GM12878 (cell line): ENCODE measurements at regions not wholly inside any gene's neighbourhood (a gene's known extent, or its start where the extent isn't known, plus 50 kb on each side); places are given as distances from the start of the nearest gene placed in this dataset.
A peak's percentile ranks its signal among the peaks of the same experiment; 100 is the strongest.

Experiments
- ATAC-seq: fragments of 200-7000 bp; cut with Tn5 transposase; 3 replicates; pipeline ENCODE4 v1.9.1; 2020; ENCODE audit warnings: mild to moderate bottlenecking, moderate library complexity
- BruUV-seq: library from RNA; stranded (reverse); fragments of 400-500 nt; replicated peaks from 2 replicates; lab custom pipeline; 2021; lab: Mats Ljungman, UMichigan
- CTCF ChIA-PET: fragments of 300-600 bp; sonication (Branson Sonifier 250); formaldehyde crosslinking; extraction: SDS; loops from one replicate; lab custom pipeline; 2021; ENCODE audit warnings: inconsistent platforms; lab: Yijun Ruan, JAX
- POLR2A ChIA-PET: fragments of 350-600 bp; formaldehyde crosslinking; extraction: SDS; loops from one replicate; lab custom pipeline; 2021; ENCODE audit warnings: inconsistent platforms; lab: Charles Lee
- RAD21 ChIA-PET: fragments of 300-600 bp; sonication (Branson Sonifier 250); formaldehyde crosslinking; loops from one replicate; lab custom pipeline; 2023; ENCODE audit warnings: antibody characterized with exemption; ENCODE audit not compliant: unreplicated experiment; lab: Charles Lee
- SMC1A ChIA-PET: fragments of 300-600 bp; sonication (Branson Sonifier 250); formaldehyde crosslinking; loops from one replicate; lab custom pipeline; 2023; ENCODE audit not compliant: unreplicated experiment, uncharacterized antibody; lab: Charles Lee
- DNase-seq: peaks from one replicate; pipeline ENCODE4 v3.0.0-alpha.2; 2011; ENCODE audit warnings: low read depth, low spot score
- FAIRE-seq: peaks from 3 replicates; lab custom pipeline; 2011; peaks lifted over from hg19 to GRCh38; lab: Jason Lieb, UNC
- H2AFZ ChIP-seq: 2 replicates; pipeline ENCODE4 v1.6.0; 2011; ENCODE audit warnings: low read depth, low read length, control low read depth; ENCODE audit not compliant: control insufficient read depth
- H3K27ac ChIP-seq: 2 replicates; pipeline ENCODE4 v1.5.1; 2011; ENCODE audit warnings: control low read depth; ENCODE audit not compliant: control insufficient read depth, insufficient read depth
- H3K27me3 ChIP-seq, 2 experiments: replicated peaks in 1 of 2; 2 replicates each; pipeline versions ENCODE4 v1.6.0 to v1.6.1; 2011; ENCODE audit warnings: low read length in 1 of 2; ENCODE audit not compliant: control insufficient read depth in 2 of 2, insufficient read depth in 2 of 2
- H3K36me3 ChIP-seq, 2 experiments: 2 replicates each; pipeline ENCODE4 v1.5.1; 2011; ENCODE audit warnings: low read length in 1 of 2; ENCODE audit not compliant: control insufficient read depth in 2 of 2, insufficient read depth in 2 of 2
- H3K4me1 ChIP-seq: 2 replicates; pipeline ENCODE4 v1.6.1; 2011; ENCODE audit warnings: mild to moderate bottlenecking, low read length, moderate library complexity, mixed read lengths; ENCODE audit not compliant: control insufficient read depth, insufficient read depth
- H3K4me2 ChIP-seq: 2 replicates; pipeline ENCODE4 v1.6.0; 2011; ENCODE audit warnings: control low read depth; ENCODE audit not compliant: control insufficient read depth, insufficient read depth
- H3K4me3 ChIP-seq: fragments of 200-600 bp; sonication (generic); 2 replicates; pipeline ENCODE4 v1.5.1; 2016
- H3K79me2 ChIP-seq: 2 replicates; pipeline ENCODE4 v1.6.0; 2011; ENCODE audit warnings: low read length; ENCODE audit not compliant: control insufficient read depth, insufficient read depth
- H3K9ac ChIP-seq: 2 replicates; pipeline ENCODE4 v1.8.0; 2011; ENCODE audit warnings: low read length, control low read depth, mixed read lengths; ENCODE audit not compliant: control insufficient read depth, insufficient read depth
- H3K9me3 ChIP-seq: replicated peaks from 3 replicates; pipeline ENCODE4 v1.5.1; 2011; ENCODE audit warnings: mild to moderate bottlenecking, low read length; ENCODE audit not compliant: control insufficient read depth, insufficient read depth
- H4K20me1 ChIP-seq: 2 replicates; pipeline ENCODE4 v1.6.0; 2011; ENCODE audit not compliant: control insufficient read depth, insufficient read depth
- BACH1 ChIP-seq: fragments of 450-650 bp; IDR thresholded peaks from 2 replicates; pipeline ENCODE4 v1.6.1; 2017; ENCODE audit warnings: mild to moderate bottlenecking, borderline replicate concordance
- BCL11A ChIP-seq: IDR thresholded peaks from 2 replicates; pipeline ENCODE4 v1.6.1; 2011; ENCODE audit warnings: low read depth, low read length
- CBFB ChIP-seq: IDR thresholded peaks from 2 replicates; pipeline ENCODE4 v1.6.1; 2016; ENCODE audit warnings: antibody characterized with exemption, low read depth
- DPF2 ChIP-seq: fragments of 450-650 bp; IDR thresholded peaks from 2 replicates; pipeline ENCODE4 v1.6.1; 2017; ENCODE audit warnings: mild to moderate bottlenecking
- EED ChIP-seq: sonication (generic); IDR thresholded peaks from 2 replicates; pipeline ENCODE4 v1.6.1; 2016; ENCODE audit warnings: antibody characterized with exemption, low read depth
- EGR1 ChIP-seq, 2 experiments: IDR thresholded peaks; 1 replicate in 1 of 2; 2 replicates in 1 of 2; pipeline ENCODE4 v1.6.1; 2011 to 2012; ENCODE audit warnings: low read depth in 2 of 2, low read length in 2 of 2, borderline replicate concordance in 1 of 2, mild to moderate bottlenecking in 1 of 2, moderate library complexity in 1 of 2
- ETV6 ChIP-seq, 2 experiments: fragments of 450-650 bp in 1 of 2; IDR thresholded peaks in 1 of 2; conservative IDR thresholded peaks in 1 of 2; 2 replicates each; pipeline ENCODE4 v1.6.1; 2014; ENCODE audit warnings: antibody characterized with exemption in 1 of 2, borderline replicate concordance in 1 of 2, low read depth in 1 of 2, mild to moderate bottlenecking in 1 of 2, moderate library complexity in 1 of 2
- FOXM1 ChIP-seq: IDR thresholded peaks from 2 replicates; pipeline ENCODE4 v1.6.1; 2012; ENCODE audit warnings: low read depth, mild to moderate bottlenecking, inconsistent platforms, low read length, moderate library complexity
- HDGF ChIP-seq: fragments of 450-650 bp; IDR thresholded peaks from 2 replicates; pipeline ENCODE4 v1.6.1; 2016; ENCODE audit warnings: antibody characterized with exemption
- KAT2A ChIP-seq: conservative IDR thresholded peaks from 2 replicates; pipeline ENCODE4 v1.6.1; 2011; ENCODE audit warnings: low read depth, low read length; ENCODE audit not compliant: control insufficient read depth
- MEF2B ChIP-seq: fragments of 450-650 bp; IDR thresholded peaks from 2 replicates; pipeline ENCODE4 v1.6.1; 2018; ENCODE audit warnings: mild to moderate bottlenecking, moderate library complexity; ENCODE audit not compliant: partially characterized antibody, poor library complexity, severe bottlenecking
- MTA2 ChIP-seq: fragments of 450-650 bp; IDR thresholded peaks from 2 replicates; pipeline ENCODE4 v1.6.1; 2016; ENCODE audit warnings: low read depth, mild to moderate bottlenecking, moderate library complexity
- NFXL1 ChIP-seq: fragments of 450-650 bp; IDR thresholded peaks from 2 replicates; pipeline ENCODE4 v1.6.1; 2017; ENCODE audit warnings: antibody characterized with exemption, mild to moderate bottlenecking, borderline replicate concordance
- NR2C1 ChIP-seq: fragments of 450-650 bp; IDR thresholded peaks from 2 replicates; pipeline ENCODE4 v1.6.1; 2017; ENCODE audit warnings: antibody characterized with exemption, mild to moderate bottlenecking, moderate library complexity
- NR2F1 ChIP-seq: fragments of 450-650 bp; conservative IDR thresholded peaks from 2 replicates; pipeline ENCODE4 v1.6.1; 2017; ENCODE audit warnings: mild to moderate bottlenecking
- SMAD5 ChIP-seq: IDR thresholded peaks from 2 replicates; pipeline ENCODE4 v1.6.1; 2016; ENCODE audit warnings: antibody characterized with exemption, low read depth
- SUPT20H ChIP-seq: IDR thresholded peaks from 2 replicates; pipeline ENCODE4 v1.6.1; 2011; ENCODE audit warnings: low read depth, mild to moderate bottlenecking, low read length, moderate library complexity, borderline replicate concordance; ENCODE audit not compliant: control insufficient read depth
- TBL1XR1 ChIP-seq: IDR thresholded peaks from 2 replicates; pipeline ENCODE4 v1.6.1; 2012; ENCODE audit warnings: low read depth, low read length, improper control_type of control experiment
- TCF12 ChIP-seq: IDR thresholded peaks from 2 replicates; pipeline ENCODE4 v1.6.1; 2011; ENCODE audit warnings: low read depth, mild to moderate bottlenecking, low read length
- TCF3 ChIP-seq: IDR thresholded peaks from 2 replicates; pipeline ENCODE4 v1.6.1; 2012; ENCODE audit warnings: low read depth, mild to moderate bottlenecking, low read length, borderline replicate concordance; ENCODE audit not compliant: insufficient read depth
- YY1 ChIP-seq: IDR thresholded peaks from 2 replicates; pipeline ENCODE4 v1.6.1; 2011; ENCODE audit warnings: low read depth, mild to moderate bottlenecking, low read length
- ZBED1 ChIP-seq: IDR thresholded peaks from 2 replicates; pipeline ENCODE4 v1.6.1; 2016; ENCODE audit warnings: borderline replicate concordance
- ZNF384 ChIP-seq: IDR thresholded peaks from 2 replicates; pipeline ENCODE4 v1.6.1; 2012; ENCODE audit warnings: low read depth, mild to moderate bottlenecking, low read length, improper control_type of control experiment, borderline replicate concordance
- WGBS: methylation state at CpG from one replicate; pipeline ENCODE4 v1.1.6; 2016; ENCODE audit warnings: low lambda C conversion rate; ENCODE audit not compliant: insufficient replicate concordance, insufficient coverage; ENCODE audit errors: missing lambda C conversion rate; 5-methylcytosine and 5-hydroxymethylcytosine counted together
- in situ Hi-C: fragments of 300-500 bp; cut with MboI; formaldehyde crosslinking; loops from 9 replicates; pipeline ENCODE4 v1.14.3; 2018; ENCODE audit warnings: mixed read lengths
- intact Hi-C: fragments of 100-400 bp; cut with micrococcal nuclease; formaldehyde crosslinking; loops from one replicate; pipeline ENCODE4 v1.14.2; 2022; ENCODE audit not compliant: unreplicated experiment
- TF ChIP-seq, protein P1 (sequence below): fragments of 450-650 bp; IDR thresholded peaks from 2 replicates; pipeline ENCODE4 v1.6.1; 2017; ENCODE audit warnings: mild to moderate bottlenecking, low read depth, inconsistent platforms; ENCODE audit not compliant: poor library complexity, severe bottlenecking

GRCh38 chr14:49959822-49960408 lies 67.0 kb downstream of the ARF6 start:
- ChIA-PET CTCF (interaction anchor here (1.3 to 3.4 kb wide), 3 partner anchors 9 to 107 kb away, joined by 3 to 24 read pairs (median 4); partner anchors contain the start of gene NEMF), SMC1A (interaction anchor here (0.9 to 5.5 kb wide), 9 partner anchors 10 to 122 kb away, joined by 3 to 60 read pairs (median 7); no protein-coding TSS in a partner anchor), POLR2A (interaction anchor here (0.5 to 2.9 kb wide), 5 partner anchors 10 to 93 kb away, joined by 3 to 17 read pairs (median 5); no protein-coding TSS in a partner anchor), RAD21 (interaction anchor here (0.6 to 5.5 kb wide), 14 partner anchors 10 to 125 kb away, joined by 3 to 35 read pairs (median 7); no protein-coding TSS in a partner anchor)
- DNase-seq (peak; percentile 76), ATAC-seq (peak; percentile 82), FAIRE-seq (peak; percentile 93)
- H3K4me3 ChIP-seq: 0 out of 2 replicates have a peak overlapping the region, but pooled peaks have one; percentile 41
- no peaks in the 10 kb centered on the region for H3K9me3 ChIP-seq
- in situ Hi-C loops: no loop called here
- peak overlapping the region; percentile 61 for H2AFZ ChIP-seq
- H3K4me1 ChIP-seq: peaks cover 42% of the 10 kb centered on the region
- H3K4me2 ChIP-seq: peak overlapping the region; percentile 56
- H4K20me1 ChIP-seq: no peaks in the 10 kb centered on the region
- intact Hi-C loops: loop anchor here (2.0 to 5.0 kb wide), 2 partner anchors 42 to 79 kb away; no protein-coding TSS in a partner anchor
- H3K27ac ChIP-seq: peak overlapping the region; percentile 78
- no TSS peak for BruUV-seq
- H3K27me3 ChIP-seq: no peaks in the 10 kb centered on the region
- peak overlapping the region; percentile 58 for H3K9ac ChIP-seq
- H3K79me2 ChIP-seq: no peaks in the 10 kb centered on the region
- H3K36me3 ChIP-seq: no peaks in the 10 kb centered on the region
- 2% methylated on average over 9 of the region's 9 CpGs for WGBS
- TF ChIP-seq NR2F1 (peak; percentile 74), HDGF (0 out of 2 replicates have a peak, but pooled peaks have one; percentile 49), SUPT20H (no peak), TCF3 (peak; percentile 80), BCL11A (0 out of 2 replicates have a peak, but pooled peaks have one; percentile 32), FOXM1 (peak; percentile 62; the same call in 1 of the 2 replicates), KAT2A (no peak), CBFB (0 out of 2 replicates have a peak, but pooled peaks have one; percentile 33), ZBED1 (peak; percentile 58; the same call in 1 of the 2 replicates), TBL1XR1 (no peak), TCF12 (peak; percentile 87), YY1 (no peak), ZNF384 (peak; percentile 60; the same call in 1 of the 2 replicates), EGR1 (IDR thresholded peaks at IDR 0.05; ENCODE audit: borderline replicate concordance in 1 of 2, low read depth in 2 of 2, low read length in 2 of 2) (peak in 1 of 2 experiments; percentile 55; a peak in 1 of 3 replicates), BACH1 (no peak), MEF2B (peak; percentile 18), NR2C1 (no peak), SMAD5 (no peak), NFXL1 (no peak), ETV6 (conservative IDR thresholded peaks at IDR 0.05 in 1 of 2, IDR thresholded peaks at IDR 0.05 in 1 of 2; ENCODE audit: borderline replicate concordance in 1 of 2, low read depth in 1 of 2) (peak in 1 of 2 experiments; percentile 66; a peak in 1 of 4 replicates), MTA2 (peak; percentile 51), DPF2 (0 out of 2 replicates have a peak, but pooled peaks have one; percentile 34), EED (peak; percentile 87)
- TF ChIP-seq, protein P1, sequence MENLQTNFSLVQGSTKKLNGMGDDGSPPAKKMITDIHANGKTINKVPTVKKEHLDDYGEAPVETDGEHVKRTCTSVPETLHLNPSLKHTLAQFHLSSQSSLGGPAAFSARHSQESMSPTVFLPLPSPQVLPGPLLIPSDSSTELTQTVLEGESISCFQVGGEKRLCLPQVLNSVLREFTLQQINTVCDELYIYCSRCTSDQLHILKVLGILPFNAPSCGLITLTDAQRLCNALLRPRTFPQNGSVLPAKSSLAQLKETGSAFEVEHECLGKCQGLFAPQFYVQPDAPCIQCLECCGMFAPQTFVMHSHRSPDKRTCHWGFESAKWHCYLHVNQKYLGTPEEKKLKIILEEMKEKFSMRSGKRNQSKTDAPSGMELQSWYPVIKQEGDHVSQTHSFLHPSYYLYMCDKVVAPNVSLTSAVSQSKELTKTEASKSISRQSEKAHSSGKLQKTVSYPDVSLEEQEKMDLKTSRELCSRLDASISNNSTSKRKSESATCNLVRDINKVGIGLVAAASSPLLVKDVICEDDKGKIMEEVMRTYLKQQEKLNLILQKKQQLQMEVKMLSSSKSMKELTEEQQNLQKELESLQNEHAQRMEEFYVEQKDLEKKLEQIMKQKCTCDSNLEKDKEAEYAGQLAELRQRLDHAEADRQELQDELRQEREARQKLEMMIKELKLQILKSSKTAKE: peak; percentile 32
